Stimulated activated CD4-positive, alpha-beta T cell treated with anti-CD3 and anti-CD28 coated beads, Interleukin-1b, Interleukin-23, amount 100 ng/mL, for 4 hours (primary cell): ENCODE measurements at regions not wholly inside any gene's neighbourhood (a gene's known extent, or its start where the extent isn't known, plus 50 kb on each side); places are given as distances from the start of the nearest gene placed in this dataset.
A peak's percentile ranks its signal among the peaks of the same experiment; 100 is the strongest.

ENCODE experiments used
- DNase-seq, 2 donors: peaks; one replicate each; pipeline ENCODE4 v3.0.0-alpha.2; 2020; ENCODE audit warnings: low read depth in 2 of 2

GRCh38 chr2:234339501-234339900 lies 157.4 kb downstream of the ARL4C start:
- no peak for DNase-seq

DNA sequence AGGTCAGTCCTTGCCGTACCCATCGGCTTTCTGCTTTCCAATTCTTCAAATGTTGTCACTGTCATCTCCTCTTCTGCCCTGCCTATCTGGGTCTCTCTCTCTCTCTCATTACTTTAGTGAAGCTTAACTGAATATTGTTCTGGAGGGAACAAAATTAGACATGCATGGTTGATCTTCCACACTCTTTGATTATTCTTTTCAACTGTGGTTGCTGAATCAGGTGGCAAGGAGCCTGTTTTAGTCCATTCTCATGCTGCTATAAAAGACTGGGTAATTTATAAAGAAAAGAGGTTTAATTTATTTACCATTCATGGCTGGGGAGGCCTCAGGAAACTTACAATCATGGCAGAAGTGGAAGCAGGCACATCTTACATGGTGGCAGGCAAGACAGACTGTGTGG lies 157.9 kb downstream of the ARL4C start:
- DNase-seq = no peak

DNA sequence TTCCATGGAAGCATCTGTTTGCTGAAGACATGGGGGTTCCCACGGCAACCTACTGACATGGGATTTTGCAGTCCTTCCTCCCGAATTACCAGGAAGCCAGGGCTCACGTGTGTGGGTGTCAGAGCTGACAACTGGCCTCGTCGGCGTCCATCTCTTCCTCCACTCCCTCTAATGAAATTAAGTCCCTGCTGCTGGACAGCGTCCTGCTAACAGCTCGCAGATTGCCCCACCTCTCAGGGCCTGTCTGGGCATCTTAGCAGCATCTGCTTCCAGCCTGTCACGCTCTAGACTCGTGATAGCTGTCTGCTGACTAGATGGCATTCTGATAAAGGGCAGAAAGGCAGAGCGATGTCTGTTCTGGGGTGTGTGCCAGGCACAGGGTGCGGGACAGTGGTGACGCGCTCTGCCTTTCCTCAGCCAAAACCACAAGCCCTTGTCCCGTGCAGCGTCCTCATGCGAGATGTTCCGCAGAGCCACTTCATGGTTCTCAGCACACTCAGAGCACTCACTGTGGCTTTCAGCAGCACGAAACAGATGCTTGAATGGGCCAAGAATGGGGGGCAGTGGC lies 161.1 kb downstream of the ARL4C start:
- peak; percentile 5 to 14 for DNase-seq

GRCh38 chr2:234334756-234335155 lies 162.1 kb downstream of the ARL4C start:
- DNase-seq = no peak

- no peak for DNase-seq
These were observed 162.7 kb downstream of the ARL4C start for GRCh38 chr2:234334151-234334550.

DNA sequence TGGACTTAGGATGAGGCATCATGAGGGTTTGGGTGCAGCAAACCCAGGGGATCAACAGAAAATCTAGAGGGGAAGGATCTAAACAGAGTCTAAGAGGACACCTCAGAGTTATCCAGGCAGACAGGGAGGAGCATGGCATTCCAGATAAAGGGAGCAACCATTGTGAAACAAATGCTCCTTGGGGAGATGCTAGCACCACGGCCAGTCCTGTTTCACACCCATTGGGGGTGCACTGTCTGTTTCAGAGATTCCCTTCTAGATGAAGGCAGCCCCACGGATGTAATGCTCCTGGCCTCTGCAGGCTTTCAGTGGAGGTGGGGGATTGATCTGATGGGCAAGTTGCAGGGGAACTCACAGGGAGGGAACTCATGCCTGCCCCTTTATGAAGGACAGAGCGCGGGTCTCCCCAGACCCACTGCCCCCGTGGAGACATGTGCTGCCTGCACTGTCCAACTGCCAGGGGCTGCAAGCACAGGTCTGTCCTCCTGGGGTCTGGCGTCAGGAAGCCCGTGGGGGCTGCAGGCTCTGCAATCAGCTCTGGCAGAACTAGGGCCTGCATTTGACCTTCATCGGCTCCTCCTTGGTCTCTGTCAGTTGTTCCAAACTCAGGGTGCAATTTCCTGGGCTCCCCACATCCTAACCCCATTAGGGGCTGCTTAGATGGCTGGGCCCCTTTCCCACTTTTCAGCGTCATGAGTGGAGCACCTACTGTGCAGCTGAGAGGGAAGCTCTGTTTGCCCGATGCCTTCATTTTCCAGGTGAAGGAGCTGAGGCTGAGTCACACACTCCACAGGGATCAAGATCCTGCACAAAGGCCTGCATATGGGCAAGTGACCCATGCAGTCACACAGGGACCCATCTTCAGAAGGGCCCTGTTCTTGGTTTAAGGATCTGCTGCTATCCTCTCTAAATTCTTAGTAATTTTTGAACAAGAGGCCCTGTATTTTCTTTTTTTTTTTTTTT lies 163.4 kb downstream of the ARL4C start:
- no peak for DNase-seq

DNA sequence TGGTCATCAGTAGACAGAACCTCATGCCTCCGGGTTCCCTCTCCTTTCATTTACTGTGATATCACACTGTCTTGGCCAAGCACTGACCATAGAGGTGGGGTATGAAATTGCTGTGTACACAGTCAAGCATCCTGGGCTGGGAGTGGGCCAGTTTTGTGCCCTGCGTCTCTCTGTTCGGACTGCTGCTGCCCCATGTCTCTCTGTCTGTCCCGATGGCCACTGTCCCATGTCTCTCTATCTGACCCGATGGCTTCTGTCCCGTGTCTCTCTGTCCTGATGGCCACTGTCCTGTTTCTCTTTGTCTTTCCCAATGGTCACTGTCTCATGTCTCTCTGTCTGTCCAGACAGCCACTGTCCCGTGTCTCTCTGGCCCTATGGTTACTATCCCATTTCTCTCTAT lies 164.9 kb downstream of the ARL4C start:
- no peak for DNase-seq

- no peak for DNase-seq
These were observed 165.3 kb downstream of the ARL4C start for GRCh38 chr2:234331566-234331965.

- DNase-seq = no peak
These were observed 166.0 kb downstream of the ARL4C start for GRCh38 chr2:234330902-234331301.

DNA sequence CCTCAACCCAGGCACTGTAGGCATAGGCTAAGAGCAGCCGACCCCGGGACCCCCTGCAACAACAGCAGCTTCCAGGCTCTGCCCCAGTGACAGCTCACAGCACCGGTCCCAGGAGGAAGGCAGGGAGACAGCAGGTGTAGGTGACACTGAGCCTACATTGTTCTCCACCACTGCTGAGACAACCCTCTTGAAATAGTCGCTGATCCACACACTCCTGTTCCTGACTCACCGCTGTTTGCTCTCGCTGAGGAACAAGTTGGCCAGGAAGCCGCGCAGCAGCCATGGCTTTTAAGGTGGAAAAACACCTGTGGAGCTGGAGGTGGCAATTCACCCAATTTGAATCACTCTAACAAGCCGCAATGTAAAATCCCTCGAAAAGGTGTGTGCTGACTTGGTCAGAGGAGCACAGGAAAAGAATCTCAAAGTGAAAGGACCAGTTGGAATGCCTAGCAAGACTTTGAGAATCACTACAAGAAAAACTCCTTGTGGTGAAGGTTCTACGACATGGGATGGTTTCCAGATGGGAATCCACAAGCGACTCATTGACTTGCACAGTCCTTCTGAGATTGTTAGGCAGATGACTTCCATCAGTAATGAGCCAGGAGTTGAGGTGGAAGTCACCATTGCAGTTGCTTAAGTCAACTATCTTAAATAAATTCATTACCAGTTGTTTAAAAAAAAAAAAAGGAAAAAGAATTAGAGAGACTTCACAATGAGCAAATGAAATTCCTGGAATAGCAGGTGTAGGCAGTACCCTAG lies 167.5 kb downstream of the ARL4C start:
- no peak for DNase-seq

GRCh38 chr2:234328444-234328990 lies 168.4 kb downstream of the ARL4C start:
- DNase-seq = no peak

- no peak for DNase-seq
These were observed 170.2 kb downstream of the ARL4C start for GRCh38 chr2:234326694-234327093.

DNA sequence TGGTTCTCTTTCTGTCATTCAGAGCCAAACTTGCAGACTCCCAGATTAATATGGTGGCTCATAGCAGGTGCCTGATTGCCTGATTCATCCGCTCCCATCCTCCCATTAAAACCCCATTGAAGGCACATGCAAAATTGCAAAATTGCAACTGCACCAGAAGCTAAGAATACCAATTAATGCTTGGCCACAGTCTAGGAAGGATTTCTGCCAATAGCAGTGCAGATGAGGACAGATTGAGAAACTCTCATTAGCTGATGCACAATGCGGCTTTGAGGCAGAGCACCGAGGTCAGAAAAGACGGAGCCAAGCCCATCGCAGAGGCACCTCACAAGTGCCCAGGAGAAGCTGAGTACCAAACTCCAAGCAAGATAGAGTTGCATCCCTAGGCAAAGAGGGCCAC lies 172.8 kb downstream of the ARL4C start:
- DNase-seq = no peak

GRCh38 chr2:234322766-234323465 lies 174.0 kb downstream of the ARL4C start:
- no peak for DNase-seq

- DNase-seq = no peak
These were observed 176.8 kb downstream of the ARL4C start for GRCh38 chr2:234320066-234320465.

- DNase-seq = no peak
These were observed 178.5 kb downstream of the ARL4C start for GRCh38 chr2:234318361-234318760.

DNA sequence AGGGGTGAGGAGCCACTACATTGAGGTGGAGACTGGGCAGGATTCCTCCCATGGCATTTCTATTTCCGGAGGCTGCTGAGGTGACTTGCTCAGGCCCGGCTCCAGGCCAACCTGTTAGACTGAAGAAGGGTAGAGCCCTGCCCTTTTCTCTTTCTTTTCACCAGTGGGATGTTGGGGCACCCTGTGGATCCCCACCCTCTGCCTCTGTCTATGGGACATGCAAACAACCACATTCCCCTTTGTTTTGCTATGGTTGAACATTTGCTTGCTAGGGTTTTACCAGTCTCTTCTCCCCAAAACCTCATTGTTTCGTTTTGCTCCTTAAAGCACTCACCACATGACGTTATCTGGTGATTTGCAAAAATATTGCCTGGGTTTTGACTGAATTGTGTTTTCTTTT lies 183.3 kb downstream of the ARL4C start:
- no peak for DNase-seq

DNA sequence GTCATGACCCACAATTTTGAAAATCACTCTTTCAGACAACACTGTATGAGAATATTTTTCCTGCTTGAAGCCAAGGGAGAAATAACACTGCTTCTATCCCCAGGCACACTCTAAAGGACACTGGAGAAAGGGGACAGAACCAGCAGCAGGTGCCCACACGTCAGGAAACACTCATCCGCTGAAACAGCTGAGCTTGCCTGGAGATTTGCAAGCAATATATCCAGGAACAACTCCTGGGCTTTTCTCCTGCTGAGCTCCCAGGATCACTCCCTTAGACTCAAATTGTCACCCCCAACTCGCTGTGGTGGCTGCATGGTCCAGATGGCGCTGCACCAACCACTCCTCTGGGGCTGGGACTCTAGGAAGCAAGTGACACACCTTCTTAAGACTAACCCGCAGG lies 186.7 kb downstream of the ARL4C start:
- DNase-seq = no peak

DNA sequence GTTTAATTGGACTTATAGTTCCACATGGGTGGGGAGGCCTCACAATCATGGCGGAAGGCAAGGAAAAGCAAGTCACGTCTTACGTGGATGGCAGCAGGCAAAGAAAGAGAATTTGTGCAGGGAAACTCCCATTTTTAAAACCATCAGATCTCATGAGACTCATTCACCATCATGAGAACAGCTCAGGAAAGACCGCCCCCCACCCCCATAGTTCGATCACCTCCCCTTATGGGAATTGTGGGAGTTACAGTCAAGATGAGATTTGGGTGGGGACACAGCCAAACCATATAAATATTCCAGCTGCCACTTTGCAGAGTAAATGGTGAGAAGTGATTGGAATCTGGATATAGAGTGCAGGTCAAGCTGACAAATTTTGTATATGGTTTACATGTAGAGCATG lies 187.4 kb downstream of the ARL4C start:
- no peak for DNase-seq

DNA sequence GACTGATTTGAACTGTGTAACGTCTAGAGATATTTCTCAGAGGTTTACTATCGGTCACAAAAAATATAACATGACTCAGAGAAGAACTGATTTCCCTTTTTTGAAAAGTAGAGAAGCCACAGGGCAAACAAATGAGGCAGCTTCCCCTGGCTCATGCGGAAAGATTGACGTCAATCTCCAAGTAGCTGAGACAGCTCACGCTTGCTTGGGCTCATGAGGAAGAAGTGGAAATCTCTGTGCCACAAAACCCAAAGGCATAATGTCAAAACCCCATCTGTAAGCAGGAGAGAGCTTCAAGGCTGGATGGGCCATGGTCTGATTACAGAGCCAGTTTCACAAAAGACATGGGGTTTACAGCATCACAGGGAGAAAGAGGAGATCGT lies 188.1 kb downstream of the ARL4C start:
- peak in 1 of 2 donors; percentile 58 for DNase-seq

DNA sequence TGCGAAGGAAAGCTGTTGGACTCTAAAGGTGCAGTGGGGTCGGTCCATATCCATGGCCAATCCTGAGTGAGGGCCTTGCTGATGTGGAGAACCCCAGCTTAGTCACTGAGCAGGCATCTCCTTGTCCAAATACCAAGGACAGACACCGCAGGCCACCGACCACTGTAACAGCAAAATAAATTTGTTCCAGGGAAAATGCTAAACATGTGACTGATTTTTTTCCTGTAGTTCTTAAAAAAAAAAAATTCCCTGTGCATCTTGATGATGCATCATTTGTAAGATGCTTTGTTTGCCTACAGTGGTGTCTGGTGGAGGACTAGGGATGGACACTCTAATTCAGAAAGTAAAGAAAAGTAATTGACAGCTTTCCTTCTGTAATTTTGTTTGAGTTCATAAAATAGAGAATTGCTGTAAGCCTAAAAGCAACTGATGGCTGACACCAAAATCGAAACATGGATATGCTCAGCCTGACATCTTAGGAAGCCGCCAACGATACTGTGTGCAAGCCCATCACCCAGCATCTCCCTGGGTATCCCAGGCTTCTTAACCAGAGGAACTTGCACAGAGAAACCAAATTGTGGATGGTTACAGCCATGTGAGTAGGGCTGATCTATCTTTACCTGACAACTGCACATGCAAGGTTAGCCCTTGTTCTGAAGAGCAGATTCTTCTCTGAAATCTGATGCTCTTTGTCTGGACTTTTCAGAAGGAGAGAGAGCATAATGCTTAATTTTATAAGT lies 188.6 kb downstream of the ARL4C start:
- DNase-seq = no peak
